ENCODE measurements at regions not wholly inside any gene's neighbourhood (a gene's known extent, or its start where the extent isn't known, plus 50 kb on each side); places are given as distances from the start of the nearest gene placed in this dataset.
"Not testable (repeated sequence)": the region's sequence is repeated elsewhere in the genome, so short reads cannot be mapped to it uniquely, and the experiment has no call there.

DNA sequence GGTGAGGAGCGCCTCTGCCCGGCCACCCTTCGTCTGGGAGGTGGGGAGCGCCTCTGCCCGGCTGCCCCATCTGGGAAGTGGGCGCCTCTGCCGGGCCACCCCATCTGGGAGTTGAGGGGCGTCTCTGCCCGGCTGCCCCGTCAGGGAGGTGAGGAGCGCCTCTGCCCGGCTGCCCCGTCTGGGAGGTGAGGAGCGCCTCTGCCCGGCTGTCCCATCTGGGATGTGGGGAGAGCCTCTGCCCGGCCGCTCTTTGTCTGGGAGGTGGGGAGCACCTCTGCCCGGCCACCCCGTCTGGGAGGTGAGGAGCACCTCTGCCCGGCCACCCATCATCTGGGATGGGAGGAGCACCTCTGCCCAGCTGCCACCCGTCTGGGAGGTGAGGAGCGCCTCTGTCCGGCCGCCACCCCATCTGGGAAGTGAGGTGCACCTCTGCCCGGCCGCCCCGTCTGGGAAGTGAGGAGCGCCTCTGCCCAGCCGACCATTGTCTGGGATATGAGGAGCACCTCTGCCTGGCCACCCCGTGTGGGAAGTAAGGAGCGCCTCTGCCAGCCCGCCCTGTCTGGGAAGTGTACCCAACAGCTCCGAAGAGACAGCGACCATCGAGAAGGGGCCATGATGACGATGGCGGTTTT is 144.2 kb upstream of the PRDX4 start:
- TF ChIP-seq, protein P1, sequence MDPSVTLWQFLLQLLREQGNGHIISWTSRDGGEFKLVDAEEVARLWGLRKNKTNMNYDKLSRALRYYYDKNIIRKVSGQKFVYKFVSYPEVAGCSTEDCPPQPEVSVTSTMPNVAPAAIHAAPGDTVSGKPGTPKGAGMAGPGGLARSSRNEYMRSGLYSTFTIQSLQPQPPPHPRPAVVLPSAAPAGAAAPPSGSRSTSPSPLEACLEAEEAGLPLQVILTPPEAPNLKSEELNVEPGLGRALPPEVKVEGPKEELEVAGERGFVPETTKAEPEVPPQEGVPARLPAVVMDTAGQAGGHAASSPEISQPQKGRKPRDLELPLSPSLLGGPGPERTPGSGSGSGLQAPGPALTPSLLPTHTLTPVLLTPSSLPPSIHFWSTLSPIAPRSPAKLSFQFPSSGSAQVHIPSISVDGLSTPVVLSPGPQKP (IDR thresholded peaks at IDR 0.05; ENCODE audit: low read depth, low read length), result not testable (repeated sequence)
- TF ChIP-seq, protein P2, sequence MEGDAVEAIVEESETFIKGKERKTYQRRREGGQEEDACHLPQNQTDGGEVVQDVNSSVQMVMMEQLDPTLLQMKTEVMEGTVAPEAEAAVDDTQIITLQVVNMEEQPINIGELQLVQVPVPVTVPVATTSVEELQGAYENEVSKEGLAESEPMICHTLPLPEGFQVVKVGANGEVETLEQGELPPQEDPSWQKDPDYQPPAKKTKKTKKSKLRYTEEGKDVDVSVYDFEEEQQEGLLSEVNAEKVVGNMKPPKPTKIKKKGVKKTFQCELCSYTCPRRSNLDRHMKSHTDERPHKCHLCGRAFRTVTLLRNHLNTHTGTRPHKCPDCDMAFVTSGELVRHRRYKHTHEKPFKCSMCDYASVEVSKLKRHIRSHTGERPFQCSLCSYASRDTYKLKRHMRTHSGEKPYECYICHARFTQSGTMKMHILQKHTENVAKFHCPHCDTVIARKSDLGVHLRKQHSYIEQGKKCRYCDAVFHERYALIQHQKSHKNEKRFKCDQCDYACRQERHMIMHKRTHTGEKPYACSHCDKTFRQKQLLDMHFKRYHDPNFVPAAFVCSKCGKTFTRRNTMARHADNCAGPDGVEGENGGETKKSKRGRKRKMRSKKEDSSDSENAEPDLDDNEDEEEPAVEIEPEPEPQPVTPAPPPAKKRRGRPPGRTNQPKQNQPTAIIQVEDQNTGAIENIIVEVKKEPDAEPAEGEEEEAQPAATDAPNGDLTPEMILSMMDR (IDR thresholded peaks at IDR 0.05), result not testable (repeated sequence)
- TF ChIP-seq CEBPB, SMC3, JUNB, HDAC2 (IDR thresholded peaks at IDR 0.05): not testable (repeated sequence)
- TF ChIP-seq, protein P3, sequence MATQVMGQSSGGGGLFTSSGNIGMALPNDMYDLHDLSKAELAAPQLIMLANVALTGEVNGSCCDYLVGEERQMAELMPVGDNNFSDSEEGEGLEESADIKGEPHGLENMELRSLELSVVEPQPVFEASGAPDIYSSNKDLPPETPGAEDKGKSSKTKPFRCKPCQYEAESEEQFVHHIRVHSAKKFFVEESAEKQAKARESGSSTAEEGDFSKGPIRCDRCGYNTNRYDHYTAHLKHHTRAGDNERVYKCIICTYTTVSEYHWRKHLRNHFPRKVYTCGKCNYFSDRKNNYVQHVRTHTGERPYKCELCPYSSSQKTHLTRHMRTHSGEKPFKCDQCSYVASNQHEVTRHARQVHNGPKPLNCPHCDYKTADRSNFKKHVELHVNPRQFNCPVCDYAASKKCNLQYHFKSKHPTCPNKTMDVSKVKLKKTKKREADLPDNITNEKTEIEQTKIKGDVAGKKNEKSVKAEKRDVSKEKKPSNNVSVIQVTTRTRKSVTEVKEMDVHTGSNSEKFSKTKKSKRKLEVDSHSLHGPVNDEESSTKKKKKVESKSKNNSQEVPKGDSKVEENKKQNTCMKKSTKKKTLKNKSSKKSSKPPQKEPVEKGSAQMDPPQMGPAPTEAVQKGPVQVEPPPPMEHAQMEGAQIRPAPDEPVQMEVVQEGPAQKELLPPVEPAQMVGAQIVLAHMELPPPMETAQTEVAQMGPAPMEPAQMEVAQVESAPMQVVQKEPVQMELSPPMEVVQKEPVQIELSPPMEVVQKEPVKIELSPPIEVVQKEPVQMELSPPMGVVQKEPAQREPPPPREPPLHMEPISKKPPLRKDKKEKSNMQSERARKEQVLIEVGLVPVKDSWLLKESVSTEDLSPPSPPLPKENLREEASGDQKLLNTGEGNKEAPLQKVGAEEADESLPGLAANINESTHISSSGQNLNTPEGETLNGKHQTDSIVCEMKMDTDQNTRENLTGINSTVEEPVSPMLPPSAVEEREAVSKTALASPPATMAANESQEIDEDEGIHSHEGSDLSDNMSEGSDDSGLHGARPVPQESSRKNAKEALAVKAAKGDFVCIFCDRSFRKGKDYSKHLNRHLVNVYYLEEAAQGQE (IDR thresholded peaks at IDR 0.05), result not testable (repeated sequence)

Measured in A549 (cell line).